Gastroesophageal sphincter (tissue), 4 donors: ENCODE measurements at regions not wholly inside any gene's neighbourhood (a gene's known extent, or its start where the extent isn't known, plus 50 kb on each side); places are given as distances from the start of the nearest gene placed in this dataset.

Experiments used
- ATAC-seq: fragments of 150-250 bp; one replicate; pipeline ENCODE4 v1.9.1; 2016; ENCODE audit warnings: mild to moderate bottlenecking, moderate library complexity
- H3K27ac ChIP-seq, 4 donors: fragments of 200-600 bp; sonication (generic) in 3 of 4; 1 replicate in 3 of 4; 2 replicates in 1 of 4; pipeline ENCODE4 v1.5.1; 2016 to 2019
- H3K27me3 ChIP-seq: fragments of 200-600 bp; sonication (generic); one replicate; pipeline ENCODE4 v1.5.1; 2019
- H3K36me3 ChIP-seq, 2 donors: fragments of 200-600 bp; sonication (generic); one replicate each; pipeline ENCODE4 v1.5.1; 2019; ENCODE audit warnings: control low read depth in 1 of 2
- H3K4me1 ChIP-seq, 3 donors: fragments of 200-600 bp; sonication (generic); 1 replicate in 2 of 3; 2 replicates in 1 of 3; pipeline ENCODE4 v1.5.1; 2016 to 2019; ENCODE audit warnings: control low read depth in 2 of 3
- H3K4me3 ChIP-seq, 2 donors: fragments of 200-600 bp; sonication (generic); one replicate each; pipeline ENCODE4 v1.5.1; 2019; ENCODE audit warnings: mild to moderate bottlenecking in 1 of 2, moderate library complexity in 1 of 2
- H3K9me3 ChIP-seq, 3 donors: fragments of 200-600 bp; sonication (generic); one replicate each; pipeline ENCODE4 v1.5.1; 2017 to 2019; ENCODE audit warnings: control low read depth in 2 of 3
- CTCF ChIP-seq, 4 experiments: fragments of 200-600 bp in 2 of 4; fragments of 450-650 bp in 2 of 4; sonication (generic) in 1 of 4; IDR thresholded peaks; one replicate each; pipeline ENCODE4 v1.5.1; 2017 to 2019; ENCODE audit warnings: antibody characterized with exemption in 4 of 4, mild to moderate bottlenecking in 2 of 4, moderate library complexity in 2 of 4
- EP300 ChIP-seq: sonication (generic); formaldehyde crosslinking; IDR thresholded peaks from one replicate; pipeline ENCODE4 v1.6.1; 2017; ENCODE audit warnings: antibody characterized with exemption, mild to moderate bottlenecking
- POLR2A ChIP-seq, 2 donors: fragments of 450-650 bp; IDR thresholded peaks; one replicate each; pipeline ENCODE4 v1.6.1; 2017; ENCODE audit warnings: antibody characterized with exemption in 2 of 2, mild to moderate bottlenecking in 2 of 2, moderate library complexity in 1 of 2
- POLR2AphosphoS5 ChIP-seq: sonication (generic); formaldehyde crosslinking; IDR thresholded peaks from one replicate; pipeline ENCODE4 v1.6.1; 2017; ENCODE audit warnings: antibody characterized with exemption
- WGBS, 2 donors: methylation state at CpG; one replicate each; pipeline ENCODE4 v1.1.5; 2018; ENCODE audit warnings: low coverage in 1 of 2; 5-methylcytosine and 5-hydroxymethylcytosine counted together

- no peaks in the 10 kb centered on the region for H3K4me1 ChIP-seq
- peaks cover 65% of the 10 kb centered on the region for H3K27me3 ChIP-seq
- no peak for ATAC-seq
- H3K9me3 ChIP-seq: no peaks in the 10 kb centered on the region
- no peak overlapping the region for H3K4me3 ChIP-seq
- WGBS, 2 donors: 90% methylated on average over 2 of the region's 29 CpGs; no CpG with 5 or more reads in 1 of the 2 donors
- H3K36me3 ChIP-seq: no peaks in the 10 kb centered on the region
- TF ChIP-seq CTCF (IDR thresholded peaks at IDR 0.05) (no peak), EP300 (no peak), POLR2AphosphoS5 (no peak), POLR2A (IDR thresholded peaks at IDR 0.05) (no peak)
- no peak overlapping the region for H3K27ac ChIP-seq
Measured at GRCh38 chr22:48631288-48631863, 1196.3 kb downstream of the BRD1 start.

- no peak overlapping the region for H3K4me3 ChIP-seq
- WGBS, 2 donors: no CpG with 5 or more reads among the region's 17 CpGs
- no peak for TF ChIP-seq CTCF (IDR thresholded peaks at IDR 0.05)
- no peak for TF ChIP-seq POLR2A (IDR thresholded peaks at IDR 0.05)
- no peak for TF ChIP-seq EP300
- no peak for TF ChIP-seq POLR2AphosphoS5
- no peaks in the 10 kb centered on the region for H3K9me3 ChIP-seq
- no peak for ATAC-seq
- no peak overlapping the region for H3K27ac ChIP-seq
- H3K4me1 ChIP-seq: no peaks in the 10 kb centered on the region
- no peaks in the 10 kb centered on the region for H3K36me3 ChIP-seq
- peaks cover 63% of the 10 kb centered on the region for H3K27me3 ChIP-seq
Measured at GRCh38 chr22:48630848-48631247, 1196.8 kb downstream of the BRD1 start.

GRCh38 chr22:48630433-48630754 is 1197.3 kb downstream of the BRD1 start:
- H3K9me3 ChIP-seq: no peaks in the 10 kb centered on the region
- no peak overlapping the region for H3K27ac ChIP-seq
- no peak for TF ChIP-seq CTCF (IDR thresholded peaks at IDR 0.05)
- TF ChIP-seq EP300: no peak
- TF ChIP-seq POLR2AphosphoS5: no peak
- no peak for TF ChIP-seq POLR2A (IDR thresholded peaks at IDR 0.05)
- WGBS, 2 donors: 100% methylated on average over 3 of the region's 19 CpGs; no CpG with 5 or more reads in 1 of the 2 donors
- no peak for ATAC-seq
- H3K4me3 ChIP-seq: no peak overlapping the region
- no peaks in the 10 kb centered on the region for H3K36me3 ChIP-seq
- H3K27me3 ChIP-seq: peaks cover 58% of the 10 kb centered on the region
- no peaks in the 10 kb centered on the region for H3K4me1 ChIP-seq

- H3K4me3 ChIP-seq: no peak overlapping the region
- H3K27ac ChIP-seq: no peak overlapping the region
- ATAC-seq: no peak
- H3K36me3 ChIP-seq: no peaks in the 10 kb centered on the region
- 85% methylated on average over 7 of the region's 21 CpGs; no CpG with 5 or more reads in 1 of the 2 donors for WGBS, 2 donors
- no peaks in the 10 kb centered on the region for H3K4me1 ChIP-seq
- H3K27me3 ChIP-seq: peaks cover 53% of the 10 kb centered on the region
- TF ChIP-seq POLR2AphosphoS5: no peak
- no peak for TF ChIP-seq POLR2A (IDR thresholded peaks at IDR 0.05)
- TF ChIP-seq CTCF (IDR thresholded peaks at IDR 0.05): no peak
- TF ChIP-seq EP300: no peak
- no peaks in the 10 kb centered on the region for H3K9me3 ChIP-seq
Measured at GRCh38 chr22:48629631-48630432, 1197.8 kb downstream of the BRD1 start.
